Thoracic aorta (tissue), 2 donors: ENCODE measurements at regions not wholly inside any gene's neighbourhood (a gene's known extent, or its start where the extent isn't known, plus 50 kb on each side); places are given as distances from the start of the nearest gene placed in this dataset.

Experiments
- ATAC-seq: fragments of 150-250 bp; one replicate; pipeline ENCODE4 v1.8.0; 2017; ENCODE audit warnings: low read depth; ENCODE audit not compliant: insufficient number of reproducible peaks, low FRiP score
- DNase-seq: peaks from one replicate; pipeline ENCODE4 v3.0.0-alpha.2; 2020; ENCODE audit warnings: low spot score
- H3K27ac ChIP-seq, 2 donors: fragments of 200-600 bp; sonication (generic); 1 replicate in 1 of 2; 2 replicates in 1 of 2; pipeline ENCODE4 v1.5.1; 2016; ENCODE audit warnings: mild to moderate bottlenecking in 2 of 2, moderate library complexity in 2 of 2
- H3K27me3 ChIP-seq: fragments of 200-600 bp; sonication (generic); replicated peaks from 2 replicates; pipeline ENCODE4 v1.6.0; 2016; ENCODE audit warnings: mild to moderate bottlenecking; ENCODE audit not compliant: insufficient read depth
- H3K36me3 ChIP-seq: fragments of 200-600 bp; sonication (generic); one replicate; pipeline ENCODE4 v1.5.1; 2016
- H3K4me1 ChIP-seq, 2 donors: fragments of 200-600 bp; sonication (generic); 1 replicate in 1 of 2; 2 replicates in 1 of 2; pipeline versions ENCODE4 v1.5.1 to v1.6.0; 2016; ENCODE audit warnings: low read depth in 2 of 2, mild to moderate bottlenecking in 1 of 2; ENCODE audit not compliant: control insufficient read depth in 1 of 2
- H3K4me3 ChIP-seq: fragments of 200-600 bp; sonication (generic); 2 replicates; pipeline ENCODE4 v1.5.1; 2016; ENCODE audit warnings: mild to moderate bottlenecking
- H3K9me3 ChIP-seq: fragments of 200-600 bp; sonication (generic); 2 replicates; pipeline ENCODE4 v1.5.1; 2016
- TF ChIP-seq, protein P1 (sequence below): fragments of 200-600 bp; sonication (generic); IDR thresholded peaks from one replicate; pipeline ENCODE4 v1.5.1; 2019; ENCODE audit warnings: antibody characterized with exemption

DNA sequence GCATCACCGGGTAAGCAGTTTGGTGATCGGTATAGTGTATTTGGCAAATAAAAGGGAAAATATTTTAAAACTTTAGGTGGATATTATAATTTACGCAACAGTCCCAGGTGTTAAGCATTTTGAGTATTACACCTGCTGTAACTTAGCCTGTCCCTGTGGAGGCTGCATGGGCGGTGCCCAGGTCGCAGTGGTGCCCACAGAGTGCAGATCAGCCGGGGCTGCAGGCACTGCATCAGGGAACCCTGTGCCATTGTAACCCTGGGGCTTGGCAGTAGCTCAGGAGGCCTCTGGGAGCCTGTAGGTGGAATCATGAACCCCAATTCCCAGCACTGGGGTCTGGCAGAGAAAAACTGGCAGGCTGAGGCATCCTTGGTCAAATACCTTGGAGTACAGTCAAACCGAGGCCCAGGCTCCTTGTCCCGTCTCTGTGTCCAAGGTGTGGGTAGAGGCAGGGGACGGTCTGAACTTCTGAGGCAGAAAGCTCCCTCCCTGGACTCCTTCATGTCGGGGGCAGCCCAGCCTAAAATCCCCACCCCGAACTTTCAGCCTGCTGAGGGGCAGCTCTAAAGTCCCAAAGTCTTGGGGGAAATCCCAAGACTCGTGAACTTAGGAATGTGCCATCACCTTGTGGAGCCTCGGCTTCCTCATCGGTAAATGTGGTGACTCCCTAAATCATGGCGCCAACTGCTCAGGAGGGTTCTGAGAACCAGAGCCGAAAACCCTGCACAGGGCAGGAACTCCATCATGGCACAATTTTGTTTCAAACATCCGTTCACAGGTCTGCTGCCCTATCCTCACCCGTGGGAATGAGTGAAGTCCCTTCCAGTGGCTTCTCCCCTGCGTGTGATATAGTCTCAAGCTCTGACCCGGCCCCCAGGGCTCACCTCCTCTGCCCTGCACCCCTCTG, 85.7 kb downstream of the INHBB start:
- no peak overlapping the region for H3K27ac ChIP-seq
- no peak for DNase-seq
- H3K27me3 ChIP-seq: no peaks in the 10 kb centered on the region
- no peak for ATAC-seq
- H3K36me3 ChIP-seq: no peaks in the 10 kb centered on the region
- H3K4me3 ChIP-seq: no peak overlapping the region
- TF ChIP-seq, protein P1, sequence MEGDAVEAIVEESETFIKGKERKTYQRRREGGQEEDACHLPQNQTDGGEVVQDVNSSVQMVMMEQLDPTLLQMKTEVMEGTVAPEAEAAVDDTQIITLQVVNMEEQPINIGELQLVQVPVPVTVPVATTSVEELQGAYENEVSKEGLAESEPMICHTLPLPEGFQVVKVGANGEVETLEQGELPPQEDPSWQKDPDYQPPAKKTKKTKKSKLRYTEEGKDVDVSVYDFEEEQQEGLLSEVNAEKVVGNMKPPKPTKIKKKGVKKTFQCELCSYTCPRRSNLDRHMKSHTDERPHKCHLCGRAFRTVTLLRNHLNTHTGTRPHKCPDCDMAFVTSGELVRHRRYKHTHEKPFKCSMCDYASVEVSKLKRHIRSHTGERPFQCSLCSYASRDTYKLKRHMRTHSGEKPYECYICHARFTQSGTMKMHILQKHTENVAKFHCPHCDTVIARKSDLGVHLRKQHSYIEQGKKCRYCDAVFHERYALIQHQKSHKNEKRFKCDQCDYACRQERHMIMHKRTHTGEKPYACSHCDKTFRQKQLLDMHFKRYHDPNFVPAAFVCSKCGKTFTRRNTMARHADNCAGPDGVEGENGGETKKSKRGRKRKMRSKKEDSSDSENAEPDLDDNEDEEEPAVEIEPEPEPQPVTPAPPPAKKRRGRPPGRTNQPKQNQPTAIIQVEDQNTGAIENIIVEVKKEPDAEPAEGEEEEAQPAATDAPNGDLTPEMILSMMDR: no peak
- H3K4me1 ChIP-seq: peaks cover 0 to 4% of the 10 kb centered on the region in 2 donors
- no peaks in the 10 kb centered on the region for H3K9me3 ChIP-seq

DNA sequence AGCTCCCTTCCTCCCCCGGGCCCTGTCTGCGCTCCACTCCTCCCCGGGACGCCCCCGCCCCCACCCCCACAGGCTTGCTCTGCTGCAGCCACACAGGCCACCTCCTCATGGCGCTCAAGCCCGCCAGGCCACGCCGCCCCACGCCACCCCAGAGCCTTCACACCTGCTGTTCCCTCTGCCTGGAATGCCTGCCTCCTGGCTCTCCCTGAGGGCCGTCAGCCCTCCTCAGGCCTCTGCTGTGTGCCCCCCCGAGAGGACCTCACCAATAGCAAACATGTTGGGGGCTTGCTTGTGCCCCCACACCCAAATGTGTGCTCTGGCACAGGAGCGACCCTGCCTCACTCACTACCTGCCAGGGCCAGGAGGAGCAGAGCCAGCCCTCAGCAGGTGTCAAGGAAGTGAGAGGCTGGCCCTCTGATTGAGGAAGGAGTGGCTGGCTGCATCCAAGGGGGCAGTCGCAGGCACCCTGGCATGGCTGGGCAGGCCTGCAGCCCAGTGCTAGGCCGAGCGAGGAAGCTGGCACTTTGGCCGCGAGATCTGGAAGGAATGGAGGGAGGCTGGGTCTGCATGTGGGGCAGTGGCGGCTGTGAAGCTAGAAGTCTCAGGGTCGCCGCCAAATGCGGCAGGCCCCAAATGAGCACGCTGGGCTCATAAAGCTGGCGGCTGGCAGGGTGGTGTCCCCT, 86.5 kb downstream of the INHBB start:
- TF ChIP-seq, protein P1: no peak
- Histone ChIP-seq H3K27ac (no peak overlapping the region), H3K4me3 (no peak overlapping the region), H3K9me3 (no peaks in the 10 kb centered on the region), H3K27me3 (no peaks in the 10 kb centered on the region), H3K36me3 (no peaks in the 10 kb centered on the region), H3K4me1 (peaks cover 0 to 5% of the 10 kb centered on the region in 2 donors)
- ATAC-seq: no peak
- no peak for DNase-seq

DNA sequence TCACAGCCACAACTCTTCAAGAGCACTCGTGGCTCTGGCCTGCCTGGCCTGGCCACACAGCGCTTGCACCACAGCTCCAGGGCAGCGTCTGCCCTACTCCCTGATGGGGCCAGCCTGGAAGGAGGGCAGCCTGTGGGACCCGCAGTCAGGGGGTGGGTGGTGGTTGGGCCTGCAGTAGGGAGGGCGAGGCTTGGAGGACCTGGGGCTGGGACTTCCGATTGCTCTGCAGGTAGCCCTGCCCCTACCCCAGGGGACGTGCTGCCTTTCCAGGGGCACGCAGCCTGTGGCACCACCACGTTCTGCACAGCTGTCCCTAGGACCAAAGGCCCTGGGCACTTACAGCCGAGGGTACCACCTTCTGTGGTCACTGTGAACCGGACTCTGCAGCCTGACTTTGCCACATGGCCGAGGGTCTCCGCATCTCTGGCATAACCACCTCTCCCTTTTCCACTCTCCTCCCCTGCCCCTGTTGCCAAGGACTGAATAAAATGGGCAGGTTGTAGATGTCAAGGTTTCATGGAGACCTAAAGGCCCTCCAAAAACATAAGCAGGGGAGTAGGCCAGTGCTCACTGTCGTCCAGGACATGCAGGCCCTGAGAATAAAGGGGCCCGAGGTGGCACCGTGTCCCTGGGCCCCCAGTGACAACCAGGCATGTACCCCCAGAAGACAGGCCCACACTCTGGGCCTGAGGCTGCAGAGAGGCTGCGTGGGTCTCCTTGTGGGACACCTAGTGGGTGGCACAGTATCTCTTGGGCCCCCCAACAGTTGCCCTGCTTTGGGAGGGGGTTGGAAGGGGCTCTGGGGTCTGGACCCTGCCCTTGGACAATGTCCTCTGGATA, 87.3 kb downstream of the INHBB start:
- H3K36me3 ChIP-seq: no peaks in the 10 kb centered on the region
- H3K4me3 ChIP-seq: no peak overlapping the region
- H3K4me1 ChIP-seq: peaks cover 0 to 5% of the 10 kb centered on the region in 2 donors
- H3K9me3 ChIP-seq: no peaks in the 10 kb centered on the region
- no peak overlapping the region for H3K27ac ChIP-seq
- ATAC-seq (no peak), DNase-seq (no peak)
- no peaks in the 10 kb centered on the region for H3K27me3 ChIP-seq
- TF ChIP-seq, protein P1: no peak

DNA sequence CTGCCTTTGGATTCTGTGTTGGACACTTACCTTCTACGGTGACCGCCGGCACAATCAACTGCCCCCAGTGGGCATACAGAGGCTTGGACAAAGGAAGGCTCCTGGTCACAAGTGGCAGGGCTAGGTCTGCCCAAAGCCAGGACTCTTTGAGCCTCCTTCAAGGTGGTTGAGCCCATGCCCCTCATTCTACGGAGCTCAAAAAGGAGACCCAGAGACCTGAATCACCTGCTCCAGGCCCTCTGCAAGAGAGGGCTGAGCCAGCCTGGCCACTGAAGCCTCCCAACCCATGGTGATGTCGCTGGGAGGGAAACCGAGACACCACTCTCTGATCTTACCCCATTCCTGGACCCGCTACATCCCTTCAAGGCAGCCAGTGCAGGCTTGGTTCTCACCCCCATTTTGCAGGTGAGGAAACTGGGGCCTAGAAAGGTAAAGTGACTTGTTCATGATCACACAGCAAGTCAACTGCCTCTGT, 87.9 kb downstream of the INHBB start:
- no peaks in the 10 kb centered on the region for H3K36me3 ChIP-seq
- no peaks in the 10 kb centered on the region for H3K27me3 ChIP-seq
- TF ChIP-seq, protein P1: no peak
- DNase-seq: no peak
- no peak overlapping the region for H3K27ac ChIP-seq
- no peak overlapping the region for H3K4me3 ChIP-seq
- no peaks in the 10 kb centered on the region for H3K9me3 ChIP-seq
- peaks cover 0 to 5% of the 10 kb centered on the region in 2 donors for H3K4me1 ChIP-seq
- no peak for ATAC-seq
